ENCODE measurements at regions not wholly inside any gene's neighbourhood (a gene's known extent, or its start where the extent isn't known, plus 50 kb on each side); places are given as distances from the start of the nearest gene placed in this dataset.

DNA sequence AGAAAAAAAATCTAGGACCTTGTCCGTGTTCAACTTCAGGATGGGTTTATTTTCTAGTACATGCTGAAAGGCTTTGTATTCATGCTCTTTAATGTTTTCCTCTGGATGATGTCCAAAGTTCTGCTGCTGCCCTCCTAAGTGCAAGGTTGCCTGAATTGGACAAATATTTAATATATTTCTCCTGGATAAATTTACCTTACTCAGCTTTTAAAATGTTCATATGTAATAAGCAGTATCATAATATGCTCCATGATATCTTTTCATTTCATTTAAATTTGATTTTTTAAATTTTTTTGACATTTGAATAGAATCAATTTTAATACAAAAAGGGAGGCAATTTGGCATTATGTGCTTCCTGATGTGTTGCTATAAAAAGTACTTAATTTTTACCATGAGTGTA lies 95.9 kb upstream of the SLC25A13 start:
- H3K27ac ChIP-seq: no peak overlapping the region
- DNase-seq (ENCODE audit: low read depth, low spot score): no peak

GRCh38 chr7:96416599-96416998 lies 94.7 kb upstream of the SLC25A13 start:
- DNase-seq (ENCODE audit: low read depth, low spot score): no peak
- no peak overlapping the region for H3K27ac ChIP-seq

DNA sequence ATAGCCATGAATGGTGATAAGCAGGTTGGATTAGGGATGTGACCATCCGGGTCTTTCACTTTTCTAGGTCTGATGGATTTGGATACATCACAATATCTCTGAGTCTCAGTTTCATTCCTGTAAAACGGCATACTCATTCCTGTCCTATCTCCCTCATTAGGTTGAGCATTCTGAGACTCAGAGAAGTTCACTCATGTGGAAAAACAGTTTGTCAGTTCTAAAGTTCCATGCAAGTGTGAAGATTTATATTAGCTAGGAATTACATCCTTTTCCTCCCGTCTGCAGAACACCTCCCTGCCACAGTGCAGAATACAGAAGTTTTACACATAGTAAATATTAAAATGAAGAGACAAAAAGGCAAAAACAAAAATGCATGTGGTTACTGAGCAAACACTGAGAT lies 94.2 kb upstream of the SLC25A13 start:
- DNase-seq (ENCODE audit: low read depth, low spot score): no peak
- no peak overlapping the region for H3K27ac ChIP-seq

DNA sequence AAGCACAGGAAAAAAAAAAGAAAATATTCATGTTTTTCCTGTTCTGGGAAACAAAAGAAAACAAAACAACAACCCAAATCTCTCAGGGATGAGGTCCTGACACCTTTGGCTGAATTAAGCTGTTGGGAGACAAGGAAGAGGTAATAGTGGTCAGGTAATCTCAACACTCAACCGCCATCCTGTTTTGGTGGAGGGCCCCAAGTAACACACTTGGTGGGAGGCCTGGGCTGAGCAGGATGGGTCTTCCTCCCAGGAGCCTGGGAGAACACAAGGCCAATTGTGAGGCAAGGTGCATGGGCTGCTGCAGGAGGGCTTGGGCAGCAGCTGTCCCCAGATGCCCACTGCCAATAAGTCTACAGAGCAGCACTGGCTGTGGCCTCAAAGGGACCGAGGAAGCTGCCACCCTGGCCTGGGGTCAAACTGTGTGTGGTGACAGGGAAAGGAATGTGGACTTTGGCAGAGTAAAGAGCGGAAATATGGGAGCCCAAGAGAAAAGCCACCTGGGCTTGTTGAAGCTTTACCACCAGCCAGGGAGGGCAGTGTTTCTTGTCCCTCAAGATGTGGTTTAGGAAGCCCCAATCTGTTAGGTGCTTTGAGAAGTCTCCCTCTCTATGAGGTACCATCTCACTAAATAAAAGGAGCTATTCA lies 93.5 kb upstream of the SLC25A13 start:
- no peak overlapping the region for H3K27ac ChIP-seq
- DNase-seq (ENCODE audit: low read depth, low spot score): no peak

DNA sequence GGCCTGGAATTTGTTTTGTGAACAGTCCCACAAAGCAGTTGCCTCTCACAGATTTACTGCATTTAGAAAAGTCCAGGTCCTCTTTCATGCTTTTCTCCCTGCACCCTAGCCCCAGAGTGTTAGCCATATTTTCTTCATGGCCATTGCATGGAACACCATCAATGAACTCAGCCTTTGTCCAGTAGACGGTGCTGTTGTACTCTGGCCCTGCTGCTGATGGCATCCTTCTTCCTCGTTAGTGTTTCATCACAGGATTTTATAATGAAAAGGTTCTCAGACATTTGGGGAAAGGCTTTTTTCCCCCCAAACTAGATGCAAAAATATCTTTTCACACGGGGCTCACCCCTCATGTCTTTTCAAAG lies 93.0 kb upstream of the SLC25A13 start:
- H3K27ac ChIP-seq: no peak overlapping the region
- DNase-seq (ENCODE audit: low read depth, low spot score): peak; percentile 3

DNA sequence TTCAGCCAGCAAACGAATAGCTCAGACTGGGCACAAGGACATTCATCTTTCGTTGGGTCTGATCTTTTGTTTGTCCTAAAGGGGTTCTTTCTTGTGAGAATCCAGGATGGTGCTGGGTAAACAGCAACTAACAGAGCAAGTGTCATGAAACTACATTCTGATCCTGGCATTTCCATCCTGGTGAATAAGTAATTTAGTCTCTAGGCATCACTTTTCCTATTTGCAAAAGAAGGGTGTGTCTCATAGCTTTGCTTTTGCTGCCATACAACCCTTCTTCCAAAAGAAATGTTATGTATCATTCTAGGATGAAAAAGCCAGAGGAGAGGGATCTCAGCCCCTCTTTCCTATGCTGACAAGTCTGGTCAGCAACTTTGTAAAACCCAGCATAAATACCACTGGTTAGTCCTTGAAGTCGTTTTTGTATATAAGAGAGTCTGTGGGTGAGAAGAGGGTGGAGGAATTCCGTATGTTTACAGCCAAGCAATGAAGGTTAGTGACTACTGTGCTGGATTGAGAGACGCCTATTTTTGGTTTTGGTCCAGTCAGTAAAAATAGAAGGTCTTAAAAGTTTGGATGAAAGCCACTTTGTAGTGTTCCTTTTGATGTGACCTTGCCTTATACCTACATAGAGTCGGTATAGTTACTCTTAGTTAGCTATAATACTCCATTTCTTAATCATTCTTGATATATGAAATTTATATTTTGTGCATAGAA lies 88.4 kb upstream of the SLC25A13 start:
- H3K27ac ChIP-seq: no peak overlapping the region
- no peak for DNase-seq (ENCODE audit: low read depth, low spot score)

DNA sequence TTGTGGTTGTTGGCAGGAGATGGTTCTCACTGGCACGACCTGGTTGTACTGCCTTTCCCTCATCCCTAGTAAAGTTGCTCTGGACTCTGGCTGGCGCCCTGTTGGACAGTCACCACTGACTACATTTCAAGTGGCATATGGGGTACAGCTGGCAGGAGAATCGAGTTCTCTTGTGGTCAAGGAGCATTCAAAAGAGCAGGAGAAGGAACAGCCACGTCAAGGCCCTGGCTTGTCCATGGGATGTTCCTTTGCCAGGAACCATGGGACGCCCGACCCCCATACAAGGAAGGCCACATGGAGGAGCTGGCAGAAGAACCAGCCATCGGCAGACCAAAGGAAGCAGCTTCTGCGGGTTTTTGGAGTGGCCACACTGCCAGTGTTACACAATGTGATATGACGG lies 87.0 kb upstream of the SLC25A13 start:
- no peak for DNase-seq (ENCODE audit: low read depth, low spot score)
- H3K27ac ChIP-seq: no peak overlapping the region

DNA sequence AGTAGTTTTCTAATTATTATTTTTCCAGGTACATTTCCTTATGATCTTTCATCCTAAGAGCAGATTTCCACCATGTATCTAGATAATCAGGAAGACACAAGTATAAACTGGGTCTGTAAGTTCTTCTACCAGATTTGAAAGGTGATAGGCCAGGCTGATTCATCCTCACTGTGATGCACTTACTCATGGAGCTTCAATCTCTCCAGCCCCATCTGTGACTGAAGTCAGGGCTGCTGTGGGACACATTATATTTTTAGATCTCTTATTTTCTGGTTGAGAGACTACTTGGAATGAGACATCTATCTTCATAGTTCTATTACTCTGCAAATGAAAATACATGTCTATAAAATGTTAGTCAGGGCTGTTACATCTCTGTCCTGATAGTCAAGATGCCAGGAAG lies 85.5 kb upstream of the SLC25A13 start:
- peak; percentile 14 for DNase-seq (ENCODE audit: low read depth, low spot score)
- H3K27ac ChIP-seq: no peak overlapping the region

DNA sequence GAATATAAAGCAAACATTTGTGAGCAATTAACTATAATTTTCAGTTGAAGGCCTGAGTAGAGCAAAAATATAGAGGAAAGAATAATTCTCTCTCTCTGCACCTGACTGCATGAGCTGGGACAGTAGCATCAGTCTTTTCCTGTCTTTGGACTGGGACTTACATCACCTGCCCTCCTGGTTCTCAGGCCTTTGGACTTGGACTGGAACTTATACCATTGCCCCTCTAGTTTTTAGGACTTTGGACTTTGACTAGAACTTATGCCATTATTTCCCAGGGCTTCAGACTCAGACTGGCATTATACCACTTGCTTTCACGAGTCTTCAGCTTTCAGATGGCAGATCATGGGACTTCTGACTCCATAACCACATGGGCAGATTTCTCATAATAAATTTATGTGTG lies 81.0 kb upstream of the SLC25A13 start:
- DNase-seq (ENCODE audit: low read depth, low spot score): no peak
- H3K27ac ChIP-seq: no peak overlapping the region

- no peak overlapping the region for H3K27ac ChIP-seq
- no peak for DNase-seq (ENCODE audit: low read depth, low spot score)
Measured at GRCh38 chr7:96401200-96401599, 79.3 kb upstream of the SLC25A13 start.

DNA sequence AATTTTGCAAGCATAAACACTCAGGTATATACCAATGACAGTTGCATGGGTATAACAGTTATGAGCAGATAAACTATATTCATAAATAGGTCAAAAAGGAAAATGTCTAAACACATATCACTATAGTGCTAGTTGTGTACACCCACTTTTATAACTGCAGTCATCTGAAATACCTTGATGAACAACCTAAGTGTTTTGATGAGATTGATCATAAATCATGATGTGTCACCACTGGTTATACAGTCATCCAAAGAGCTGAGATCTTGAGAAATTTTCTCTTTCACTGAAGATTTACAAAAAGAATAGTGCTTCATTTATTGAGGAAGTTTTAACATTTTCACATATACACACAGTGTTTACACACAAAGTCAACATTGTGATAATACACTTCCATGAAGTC lies 78.6 kb upstream of the SLC25A13 start:
- DNase-seq (ENCODE audit: low read depth, low spot score): peak; percentile 76
- H3K27ac ChIP-seq: peak overlapping the region; percentile 56

DNA sequence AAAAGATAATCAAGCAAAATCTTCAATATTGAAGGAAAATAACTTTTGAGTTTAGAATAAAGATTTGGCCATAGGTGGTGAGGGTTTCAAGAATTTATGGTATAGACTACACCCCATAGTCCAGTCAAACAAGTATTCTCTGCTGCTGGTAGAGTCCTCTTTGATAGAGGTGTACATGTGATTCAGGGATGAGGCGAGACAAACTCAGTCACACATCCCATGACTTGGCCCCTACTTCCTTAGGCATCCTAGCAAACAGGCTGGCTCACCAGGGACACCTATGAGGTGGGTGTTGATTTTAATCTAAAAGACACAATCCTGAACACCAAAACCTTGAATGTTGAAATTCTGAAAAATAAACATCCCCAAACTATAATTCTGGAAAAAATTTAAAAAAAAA lies 78.1 kb upstream of the SLC25A13 start:
- H3K27ac ChIP-seq: peak overlapping the region; percentile 56
- DNase-seq (ENCODE audit: low read depth, low spot score): peak; percentile 51

- no peak for DNase-seq (ENCODE audit: low read depth, low spot score)
- H3K27ac ChIP-seq: no peak overlapping the region
Measured at GRCh38 chr7:96397936-96398598, 76.2 kb upstream of the SLC25A13 start.

DNA sequence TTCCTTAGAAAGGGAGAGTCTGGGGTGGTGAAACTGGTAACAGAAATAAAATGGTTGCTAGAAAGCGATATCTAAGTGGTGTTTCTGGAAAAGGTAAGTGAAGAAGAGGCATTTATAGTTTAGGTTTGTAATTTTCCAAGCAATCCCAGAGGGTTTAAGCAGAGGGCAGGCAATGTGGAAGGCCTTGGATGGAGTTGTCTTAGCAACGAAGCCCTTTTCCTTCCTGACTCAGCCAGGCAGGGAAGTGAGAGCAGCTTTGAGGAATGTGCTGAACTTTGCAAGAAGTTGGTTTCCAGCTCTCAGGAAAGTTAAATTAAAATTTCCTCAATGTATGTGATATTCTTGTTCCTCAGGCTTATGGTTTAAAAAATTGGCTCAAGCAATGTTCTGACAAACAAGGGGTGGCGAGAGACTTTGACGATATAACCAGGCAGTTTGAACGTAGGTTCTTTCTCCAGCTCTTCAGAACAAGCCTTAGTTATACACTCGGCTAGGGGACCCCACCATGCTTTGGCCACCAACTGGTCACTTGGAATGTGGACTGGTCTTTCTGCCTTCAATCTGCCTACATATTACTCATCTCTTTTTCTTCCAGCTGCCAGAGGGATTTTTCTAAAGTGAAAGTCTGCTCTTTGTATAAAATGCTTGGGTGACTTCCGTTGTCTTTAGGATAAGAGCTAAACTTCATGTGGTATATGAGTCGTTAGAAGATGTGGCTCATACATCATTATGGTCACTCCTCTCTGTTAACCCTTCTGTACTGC lies 66.9 kb upstream of the SLC25A13 start:
- peak overlapping the region; percentile 68 for H3K27ac ChIP-seq
- DNase-seq (ENCODE audit: low read depth, low spot score): peak; percentile 10

DNA sequence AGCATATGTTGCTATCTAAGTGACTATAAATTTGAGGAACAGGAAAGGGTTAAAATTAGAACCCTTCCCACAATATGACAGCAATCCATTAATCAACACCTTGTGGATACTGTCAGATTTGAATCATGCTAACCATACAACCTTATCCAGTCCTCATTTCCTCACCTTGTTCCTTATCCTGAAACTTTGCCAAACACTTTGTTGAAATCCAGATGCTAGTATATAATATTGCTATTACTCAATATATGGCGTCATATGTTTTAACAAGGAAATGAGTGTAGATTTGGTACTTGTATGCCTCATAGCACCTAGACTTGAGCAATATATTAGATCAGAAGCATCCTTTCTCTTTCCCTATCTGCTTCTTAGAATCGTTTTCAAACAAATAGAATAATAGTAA lies 66.3 kb upstream of the SLC25A13 start:
- DNase-seq (ENCODE audit: low read depth, low spot score): peak; percentile 77
- H3K27ac ChIP-seq: peak overlapping the region; percentile 68

- no peak for DNase-seq (ENCODE audit: low read depth, low spot score)
- H3K27ac ChIP-seq: no peak overlapping the region
Measured at GRCh38 chr7:96380111-96380512, 58.2 kb upstream of the SLC25A13 start.

DNA sequence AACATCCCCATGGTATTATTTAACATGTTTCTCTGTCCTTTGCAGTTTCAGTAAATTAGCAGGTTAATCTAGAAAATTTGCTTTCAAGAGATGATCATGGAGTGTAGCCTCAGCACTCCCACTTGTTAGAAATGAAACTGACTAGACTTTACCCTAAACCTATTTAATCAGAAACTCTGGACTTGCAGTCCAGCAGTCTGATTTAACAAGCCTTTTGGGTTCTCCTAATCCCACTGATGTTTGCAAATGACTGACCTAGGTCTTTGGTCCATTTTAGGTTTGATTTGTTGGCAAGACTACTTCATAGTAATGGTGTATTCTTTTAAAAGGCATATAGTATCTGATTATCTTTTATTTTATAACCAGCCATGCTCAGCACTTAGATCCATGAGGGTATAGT lies 55.5 kb upstream of the SLC25A13 start:
- no peak overlapping the region for H3K27ac ChIP-seq
- no peak for DNase-seq (ENCODE audit: low read depth, low spot score)

All from epithelial cell of prostate (primary cell).